GM12878 (cell line): ENCODE measurements at regions not wholly inside any gene's neighbourhood (a gene's known extent, or its start where the extent isn't known, plus 50 kb on each side); places are given as distances from the start of the nearest gene placed in this dataset.

ENCODE experiments used
- FOS ChIP-seq: IDR thresholded peaks from 3 replicates; pipeline ENCODE4 v1.6.1; 2011; ENCODE audit warnings: borderline replicate concordance; ENCODE audit not compliant: insufficient read length; ENCODE audit errors: extremely low read depth
- POLR2AphosphoS5 ChIP-seq: IDR thresholded peaks from 2 replicates; pipeline ENCODE4 v1.6.1; 2011; ENCODE audit warnings: mild to moderate bottlenecking, low read length, inconsistent platforms
- TF ChIP-seq, protein P1 (sequence below), 3 experiments: IDR thresholded peaks in 2 of 3; conservative IDR thresholded peaks in 1 of 3; 2 replicates each; pipeline ENCODE4 v1.5.1; 2011; ENCODE audit warnings: low read depth in 3 of 3, low read length in 3 of 3, mild to moderate bottlenecking in 3 of 3, control low read depth in 2 of 3, moderate library complexity in 2 of 3, inconsistent platforms in 1 of 3, mixed read lengths in 1 of 3; ENCODE audit not compliant: control insufficient read depth in 2 of 3, insufficient read depth in 1 of 3; ENCODE audit errors: extremely low read depth in 1 of 3
- TF ChIP-seq, protein P2 (sequence below): fragments of 450-650 bp; IDR thresholded peaks from 2 replicates; pipeline ENCODE4 v1.6.1; 2017; ENCODE audit warnings: borderline replicate concordance
- TF ChIP-seq, protein P3 (sequence below): IDR thresholded peaks from 2 replicates; pipeline ENCODE4 v1.6.1; 2012; ENCODE audit warnings: low read depth, low read length, improper control_type of control experiment

DNA sequence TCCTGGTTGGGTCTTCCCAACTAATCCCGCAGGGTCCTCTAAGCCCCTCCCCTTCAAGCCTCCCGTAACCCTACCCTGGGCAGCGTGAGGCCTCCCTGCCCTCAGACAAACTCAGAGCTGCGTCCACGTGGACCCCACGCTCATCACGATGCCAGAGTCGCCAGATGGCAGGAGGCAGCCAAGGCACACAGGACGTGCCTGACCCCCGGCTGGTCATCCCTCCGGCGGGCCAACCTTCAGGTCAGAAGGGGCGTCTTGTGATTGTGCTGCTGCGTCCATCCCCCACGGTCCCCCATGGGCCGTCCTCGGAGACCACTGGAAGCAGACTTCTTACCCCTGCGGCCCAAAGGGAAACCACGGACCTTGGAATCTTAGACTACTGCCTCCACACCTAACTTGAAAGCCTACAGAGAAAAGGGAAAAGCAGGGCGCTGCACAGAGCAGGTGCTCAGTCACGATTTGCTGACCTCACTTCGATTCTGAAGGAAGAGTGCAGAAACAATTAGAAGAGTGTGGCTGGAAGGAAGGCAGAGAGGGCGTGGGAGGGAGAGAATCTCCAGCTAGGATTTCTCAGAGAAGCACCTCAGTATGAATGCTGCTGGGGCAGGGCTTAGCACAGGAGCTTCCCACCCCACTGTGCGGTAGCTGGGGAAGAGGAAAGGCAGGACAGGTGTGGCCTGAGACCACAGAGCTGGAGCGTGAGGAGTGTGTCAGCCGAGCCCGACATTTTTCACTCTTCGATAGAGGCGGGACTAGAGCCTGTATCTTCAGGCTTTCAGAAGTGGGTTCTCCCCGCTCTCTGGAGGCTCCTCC lies 174.8 kb downstream of the ERCC6L2 start (continued):
- TF ChIP-seq, protein P1, sequence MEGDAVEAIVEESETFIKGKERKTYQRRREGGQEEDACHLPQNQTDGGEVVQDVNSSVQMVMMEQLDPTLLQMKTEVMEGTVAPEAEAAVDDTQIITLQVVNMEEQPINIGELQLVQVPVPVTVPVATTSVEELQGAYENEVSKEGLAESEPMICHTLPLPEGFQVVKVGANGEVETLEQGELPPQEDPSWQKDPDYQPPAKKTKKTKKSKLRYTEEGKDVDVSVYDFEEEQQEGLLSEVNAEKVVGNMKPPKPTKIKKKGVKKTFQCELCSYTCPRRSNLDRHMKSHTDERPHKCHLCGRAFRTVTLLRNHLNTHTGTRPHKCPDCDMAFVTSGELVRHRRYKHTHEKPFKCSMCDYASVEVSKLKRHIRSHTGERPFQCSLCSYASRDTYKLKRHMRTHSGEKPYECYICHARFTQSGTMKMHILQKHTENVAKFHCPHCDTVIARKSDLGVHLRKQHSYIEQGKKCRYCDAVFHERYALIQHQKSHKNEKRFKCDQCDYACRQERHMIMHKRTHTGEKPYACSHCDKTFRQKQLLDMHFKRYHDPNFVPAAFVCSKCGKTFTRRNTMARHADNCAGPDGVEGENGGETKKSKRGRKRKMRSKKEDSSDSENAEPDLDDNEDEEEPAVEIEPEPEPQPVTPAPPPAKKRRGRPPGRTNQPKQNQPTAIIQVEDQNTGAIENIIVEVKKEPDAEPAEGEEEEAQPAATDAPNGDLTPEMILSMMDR (IDR thresholded peaks at IDR 0.05 in 2 of 3, conservative IDR thresholded peaks at IDR 0.05 in 1 of 3; ENCODE audit: control insufficient read depth in 2 of 3, extremely low read depth in 1 of 3, insufficient read depth in 1 of 3, low read depth in 3 of 3, low read length in 3 of 3): no peak
- TF ChIP-seq FOS: no peak
- no peak for TF ChIP-seq POLR2AphosphoS5
- TF ChIP-seq, protein P2, sequence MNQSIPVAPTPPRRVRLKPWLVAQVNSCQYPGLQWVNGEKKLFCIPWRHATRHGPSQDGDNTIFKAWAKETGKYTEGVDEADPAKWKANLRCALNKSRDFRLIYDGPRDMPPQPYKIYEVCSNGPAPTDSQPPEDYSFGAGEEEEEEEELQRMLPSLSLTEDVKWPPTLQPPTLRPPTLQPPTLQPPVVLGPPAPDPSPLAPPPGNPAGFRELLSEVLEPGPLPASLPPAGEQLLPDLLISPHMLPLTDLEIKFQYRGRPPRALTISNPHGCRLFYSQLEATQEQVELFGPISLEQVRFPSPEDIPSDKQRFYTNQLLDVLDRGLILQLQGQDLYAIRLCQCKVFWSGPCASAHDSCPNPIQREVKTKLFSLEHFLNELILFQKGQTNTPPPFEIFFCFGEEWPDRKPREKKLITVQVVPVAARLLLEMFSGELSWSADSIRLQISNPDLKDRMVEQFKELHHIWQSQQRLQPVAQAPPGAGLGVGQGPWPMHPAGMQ: no peak
- TF ChIP-seq, protein P3, sequence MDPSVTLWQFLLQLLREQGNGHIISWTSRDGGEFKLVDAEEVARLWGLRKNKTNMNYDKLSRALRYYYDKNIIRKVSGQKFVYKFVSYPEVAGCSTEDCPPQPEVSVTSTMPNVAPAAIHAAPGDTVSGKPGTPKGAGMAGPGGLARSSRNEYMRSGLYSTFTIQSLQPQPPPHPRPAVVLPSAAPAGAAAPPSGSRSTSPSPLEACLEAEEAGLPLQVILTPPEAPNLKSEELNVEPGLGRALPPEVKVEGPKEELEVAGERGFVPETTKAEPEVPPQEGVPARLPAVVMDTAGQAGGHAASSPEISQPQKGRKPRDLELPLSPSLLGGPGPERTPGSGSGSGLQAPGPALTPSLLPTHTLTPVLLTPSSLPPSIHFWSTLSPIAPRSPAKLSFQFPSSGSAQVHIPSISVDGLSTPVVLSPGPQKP: no peak
- TF ChIP-seq, all 136 proteins: peak for 0
